ENCODE measurements at regions not wholly inside any gene's neighbourhood (a gene's known extent, or its start where the extent isn't known, plus 50 kb on each side); places are given as distances from the start of the nearest gene placed in this dataset.
A peak's percentile ranks its signal among the peaks of the same experiment; 100 is the strongest.
"Not testable (repeated sequence)": the region's sequence is repeated elsewhere in the genome, so short reads cannot be mapped to it uniquely, and the experiment has no call there.

GRCh38 chr3:124043023-124043422 lies 51.1 kb upstream of the ROPN1 start:
- FAIRE-seq: no peak

GRCh38 chr3:124044956-124045355 lies 53.0 kb upstream of the ROPN1 start:
- no peak for FAIRE-seq

- FAIRE-seq: no peak
These were observed 57.3 kb upstream of the ROPN1 start for GRCh38 chr3:124048967-124049798.

- no peak for FAIRE-seq
These were observed 59.7 kb upstream of the ROPN1 start for GRCh38 chr3:124051636-124052035.

- no peak for FAIRE-seq
These were observed 61.9 kb upstream of the ROPN1 start for GRCh38 chr3:124053871-124054270.

GRCh38 chr3:124056846-124057245 lies 64.9 kb upstream of the ROPN1 start:
- FAIRE-seq: no peak

GRCh38 chr3:124057420-124057819 lies 65.5 kb upstream of the ROPN1 start:
- FAIRE-seq: no peak

- FAIRE-seq: no peak
These were observed 67.7 kb upstream of the ROPN1 start for GRCh38 chr3:124059580-124059979.

GRCh38 chr3:124063197-124063909 lies 71.4 kb upstream of the ROPN1 start:
- FAIRE-seq: no peak

GRCh38 chr3:124064050-124064449 lies 72.1 kb upstream of the ROPN1 start:
- FAIRE-seq: no peak

GRCh38 chr3:124066543-124066942 lies 74.6 kb upstream of the ROPN1 start:
- not testable (repeated sequence) for FAIRE-seq

- FAIRE-seq: not testable (repeated sequence)
These were observed 77.8 kb upstream of the ROPN1 start for GRCh38 chr3:124069706-124070105.

GRCh38 chr3:124075090-124075489 lies 83.2 kb upstream of the ROPN1 start:
- FAIRE-seq: not testable (repeated sequence)

- no peak for FAIRE-seq
These were observed 83.8 kb upstream of the ROPN1 start for GRCh38 chr3:124075753-124076152.

GRCh38 chr3:124076235-124076634 lies 84.3 kb upstream of the ROPN1 start:
- FAIRE-seq: no peak

- FAIRE-seq: peak; percentile 56
These were observed 87.3 kb upstream of the ROPN1 start for GRCh38 chr3:124078953-124079911.

GRCh38 chr3:124079912-124080276 lies 88.0 kb upstream of the ROPN1 start:
- FAIRE-seq: no peak

GRCh38 chr3:124082343-124082742 lies 90.4 kb upstream of the ROPN1 start:
- FAIRE-seq: no peak

- FAIRE-seq: no peak
These were observed 92.3 kb upstream of the ROPN1 start for GRCh38 chr3:124084022-124084881.

GRCh38 chr3:124088801-124089200 lies 96.9 kb upstream of the ROPN1 start:
- FAIRE-seq: no peak

GRCh38 chr3:124089214-124089613 lies 97.3 kb upstream of the ROPN1 start:
- FAIRE-seq: no peak

GRCh38 chr3:124091716-124092115 lies 99.8 kb upstream of the ROPN1 start:
- no peak for FAIRE-seq
